ENCODE measurements at regions not wholly inside any gene's neighbourhood (a gene's known extent, or its start where the extent isn't known, plus 50 kb on each side); places are given as distances from the start of the nearest gene placed in this dataset.

DNA sequence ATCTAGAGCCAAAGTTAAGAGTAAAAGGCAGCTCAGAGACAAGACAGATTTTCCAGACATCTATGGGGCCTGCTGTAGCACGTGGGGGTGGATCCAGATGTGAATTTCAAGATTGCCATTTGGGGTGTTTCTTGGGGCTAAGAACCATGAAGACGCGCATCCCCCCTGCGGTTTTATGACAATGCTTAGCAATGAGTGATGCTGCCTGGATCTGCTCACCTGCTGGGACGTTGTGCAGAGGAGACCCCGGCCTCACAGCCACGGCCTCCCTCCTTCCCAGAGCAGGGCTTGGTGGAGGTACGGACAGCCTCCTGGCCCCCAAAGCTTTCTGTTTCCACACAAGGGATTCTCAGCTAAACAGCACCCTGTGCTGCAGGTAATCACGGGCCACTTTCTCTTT, 151.5 kb upstream of the DYNLRB2 start:
- TF ChIP-seq POLR2A (IDR thresholded peaks at IDR 0.05) (no peak), EP300 (IDR thresholded peaks at IDR 0.05) (no peak)
- TF ChIP-seq, protein P1, sequence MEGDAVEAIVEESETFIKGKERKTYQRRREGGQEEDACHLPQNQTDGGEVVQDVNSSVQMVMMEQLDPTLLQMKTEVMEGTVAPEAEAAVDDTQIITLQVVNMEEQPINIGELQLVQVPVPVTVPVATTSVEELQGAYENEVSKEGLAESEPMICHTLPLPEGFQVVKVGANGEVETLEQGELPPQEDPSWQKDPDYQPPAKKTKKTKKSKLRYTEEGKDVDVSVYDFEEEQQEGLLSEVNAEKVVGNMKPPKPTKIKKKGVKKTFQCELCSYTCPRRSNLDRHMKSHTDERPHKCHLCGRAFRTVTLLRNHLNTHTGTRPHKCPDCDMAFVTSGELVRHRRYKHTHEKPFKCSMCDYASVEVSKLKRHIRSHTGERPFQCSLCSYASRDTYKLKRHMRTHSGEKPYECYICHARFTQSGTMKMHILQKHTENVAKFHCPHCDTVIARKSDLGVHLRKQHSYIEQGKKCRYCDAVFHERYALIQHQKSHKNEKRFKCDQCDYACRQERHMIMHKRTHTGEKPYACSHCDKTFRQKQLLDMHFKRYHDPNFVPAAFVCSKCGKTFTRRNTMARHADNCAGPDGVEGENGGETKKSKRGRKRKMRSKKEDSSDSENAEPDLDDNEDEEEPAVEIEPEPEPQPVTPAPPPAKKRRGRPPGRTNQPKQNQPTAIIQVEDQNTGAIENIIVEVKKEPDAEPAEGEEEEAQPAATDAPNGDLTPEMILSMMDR (IDR thresholded peaks at IDR 0.05) = no peak
